Transverse colon (tissue), 4 donors: ENCODE measurements at regions not wholly inside any gene's neighbourhood (a gene's known extent, or its start where the extent isn't known, plus 50 kb on each side); places are given as distances from the start of the nearest gene placed in this dataset.

ENCODE experiments used
- CTCF ChIP-seq, 5 experiments: fragments of 200-600 bp in 3 of 5; fragments of 450-650 bp in 2 of 5; sonication (generic) in 3 of 5; IDR thresholded peaks; 1 replicate in 2 of 5; 2 replicates in 3 of 5; pipeline ENCODE4 v1.5.1; 2016 to 2017; ENCODE audit warnings: antibody characterized with exemption in 5 of 5, inconsistent platforms in 3 of 5, mild to moderate bottlenecking in 2 of 5, moderate library complexity in 1 of 5
- EP300 ChIP-seq: sonication (generic); formaldehyde crosslinking; IDR thresholded peaks from one replicate; pipeline ENCODE4 v1.6.1; 2017; ENCODE audit warnings: antibody characterized with exemption, low read depth
- POLR2A ChIP-seq: fragments of 450-650 bp; IDR thresholded peaks from one replicate; pipeline ENCODE4 v1.6.1; 2016; ENCODE audit warnings: antibody characterized with exemption, mild to moderate bottlenecking, moderate library complexity
- POLR2AphosphoS5 ChIP-seq, 3 donors: sonication (generic); formaldehyde crosslinking; IDR thresholded peaks; one replicate each; pipeline ENCODE4 v1.6.1; 2016; ENCODE audit warnings: antibody characterized with exemption in 3 of 3

DNA sequence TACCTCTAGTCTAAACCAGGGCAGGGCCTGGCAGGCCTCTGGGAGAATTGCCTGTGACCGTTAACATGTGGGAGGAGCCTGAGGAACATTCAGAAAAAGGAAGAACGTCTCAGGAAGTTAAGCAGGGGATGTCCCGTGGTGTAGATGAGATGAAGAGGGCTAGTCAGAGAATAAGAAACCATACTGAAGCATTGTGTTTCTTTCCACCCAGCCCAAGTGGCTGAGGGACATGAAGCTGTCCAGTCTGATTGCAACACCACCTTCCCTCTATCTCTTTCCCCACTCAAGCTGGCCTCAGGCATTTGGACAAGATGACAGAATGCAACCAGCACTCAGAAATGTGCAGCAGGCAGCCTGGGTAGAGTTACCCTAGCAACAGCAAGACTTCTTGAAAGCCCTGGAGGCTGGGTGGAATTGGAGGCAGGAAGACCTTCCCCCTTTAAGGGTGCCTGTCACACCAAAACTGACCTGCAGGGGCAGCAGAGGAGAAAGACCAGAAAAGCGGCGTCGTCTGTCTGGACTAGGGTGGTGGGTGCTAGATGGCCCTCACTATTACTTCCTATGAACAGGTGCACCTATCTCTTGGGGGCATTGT lies 186.1 kb downstream of the UNC5CL start:
- TF ChIP-seq CTCF (IDR thresholded peaks at IDR 0.05) (peak in 3 of 5 experiments; percentile 17 to 36 (median 28)), POLR2A (no peak), POLR2AphosphoS5 (IDR thresholded peaks at IDR 0.05) (no peak), EP300 (no peak)
